Panc1 (cell line): ENCODE measurements at regions not wholly inside any gene's neighbourhood (a gene's known extent, or its start where the extent isn't known, plus 50 kb on each side); places are given as distances from the start of the nearest gene placed in this dataset.

ENCODE experiments used
- ATAC-seq: fragments of 200-7000 bp; cut with Tn5 transposase; 2 replicates; pipeline ENCODE4 v1.9.1; 2020; ENCODE audit warnings: mild to moderate bottlenecking, moderate library complexity
- BruUV-seq: library from RNA; stranded (reverse); fragments of 400-500 nt; replicated peaks from 2 replicates; lab custom pipeline; 2021; lab: Mats Ljungman, UMichigan
- CTCF ChIA-PET: fragments of 300-600 bp; sonication (Branson Sonifier 250); formaldehyde crosslinking; loops from one replicate; lab custom pipeline; 2022; ENCODE audit warnings: antibody characterized with exemption; lab: Charles Lee
- POLR2A ChIA-PET: fragments of 300-600 bp; sonication (Branson Sonifier 250); formaldehyde crosslinking; loops from one replicate; lab custom pipeline; 2022; ENCODE audit warnings: antibody characterized with exemption; lab: Charles Lee
- DNase-seq: peaks from one replicate; pipeline ENCODE4 v3.0.0-alpha.2; 2010; ENCODE audit warnings: low read depth, low spot score
- H3K27ac ChIP-seq: 2 replicates; pipeline ENCODE4 v1.5.1; 2011; ENCODE audit warnings: mild to moderate bottlenecking, low read length, inconsistent platforms
- H3K27me3 ChIP-seq: fragments of 200-500 bp; sonication (Bioruptor generic); 2 replicates; pipeline ENCODE4 v1.6.0; 2014; ENCODE audit warnings: low read length, inconsistent platforms; ENCODE audit not compliant: control insufficient read depth, insufficient read depth
- H3K36me3 ChIP-seq: fragments of 200-500 bp; sonication (Bioruptor generic); 2 replicates; pipeline ENCODE4 v1.5.1; 2014; ENCODE audit warnings: inconsistent platforms, mild to moderate bottlenecking, low read length, moderate library complexity; ENCODE audit not compliant: control insufficient read depth, insufficient read depth
- H3K4me1 ChIP-seq: 2 replicates; pipeline ENCODE4 v1.5.1; 2011; ENCODE audit warnings: inconsistent platforms, mild to moderate bottlenecking, low read length, moderate library complexity; ENCODE audit not compliant: control insufficient read depth, insufficient read depth
- H3K4me3 ChIP-seq, 2 experiments: 2 replicates each; pipeline ENCODE4 v1.5.1; 2011 to 2012; ENCODE audit warnings: low read depth in 2 of 2, low read length in 2 of 2, mild to moderate bottlenecking in 2 of 2, inconsistent platforms in 1 of 2, moderate library complexity in 1 of 2
- H3K9me3 ChIP-seq: fragments of 200-500 bp; sonication (Bioruptor generic); 2 replicates; pipeline ENCODE4 v1.5.1; 2014; ENCODE audit warnings: low read depth, mild to moderate bottlenecking, inconsistent platforms, low read length, moderate library complexity; ENCODE audit not compliant: control insufficient read depth, insufficient read depth
- CTCF ChIP-seq: fragments of 450-650 bp; IDR thresholded peaks from 2 replicates; pipeline ENCODE4 v1.5.1; 2017; ENCODE audit warnings: mild to moderate bottlenecking
- POLR2AphosphoS5 ChIP-seq: IDR thresholded peaks from 2 replicates; pipeline ENCODE4 v1.6.1; 2012; ENCODE audit warnings: mild to moderate bottlenecking, low read depth, low read length, moderate library complexity
- REST ChIP-seq, 2 experiments: IDR thresholded peaks; 2 replicates each; pipeline ENCODE4 v1.6.1; 2011 to 2012; ENCODE audit warnings: low read depth in 2 of 2, control low read depth in 1 of 2, low read length in 1 of 2, mild to moderate bottlenecking in 1 of 2, moderate library complexity in 1 of 2; ENCODE audit not compliant: insufficient read depth in 1 of 2
- SIN3A ChIP-seq: IDR thresholded peaks from 2 replicates; pipeline ENCODE4 v1.6.1; 2012; ENCODE audit warnings: low read depth, mild to moderate bottlenecking, low read length, moderate library complexity, borderline replicate concordance; ENCODE audit not compliant: insufficient read depth
- TCF7L2 ChIP-seq: IDR thresholded peaks from 2 replicates; pipeline ENCODE4 v1.6.1; 2011; ENCODE audit warnings: mild to moderate bottlenecking, low read depth, low read length, inconsistent platforms
- in situ Hi-C: cut with HindIII; loops from 2 replicates; pipeline ENCODE4 v1.10.0; 2016; ENCODE audit warnings: low sequenced_read_pairs, low pct_unique_long_range_greater_than_20kb
- intact Hi-C: fragments of 100-400 bp; cut with micrococcal nuclease; formaldehyde crosslinking; loops from one replicate; pipeline ENCODE4 v1.10.0; 2022; ENCODE audit not compliant: unreplicated experiment

- Histone ChIP-seq H3K9me3 (no peaks in the 10 kb centered on the region), H3K27me3 (no peaks in the 10 kb centered on the region), H3K27ac (no peak overlapping the region), H3K4me1 (no peaks in the 10 kb centered on the region), H3K36me3 (no peaks in the 10 kb centered on the region), H3K4me3 (no peak overlapping the region)
- TF ChIP-seq TCF7L2: no peak
- TF ChIP-seq REST (IDR thresholded peaks at IDR 0.05; ENCODE audit: insufficient read depth in 1 of 2, low read depth in 2 of 2, low read length in 1 of 2): no peak
- no peak for TF ChIP-seq CTCF
- TF ChIP-seq POLR2AphosphoS5: no peak
- TF ChIP-seq SIN3A: no peak
- intact Hi-C loops: no loop called here
- ChIA-PET CTCF (no interaction called here), POLR2A (no interaction called here)
- in situ Hi-C loops: no loop called here
- no peak for ATAC-seq
- no TSS peak for BruUV-seq
- DNase-seq: no peak
These were observed 185.0 kb upstream of the PRICKLE2 start for GRCh38 chr3:64410226-64410625.

GRCh38 chr3:64408770-64409169, 183.5 kb upstream of the PRICKLE2 start:
- no peaks in the 10 kb centered on the region for H3K27me3 ChIP-seq
- H3K4me1 ChIP-seq: no peaks in the 10 kb centered on the region
- H3K4me3 ChIP-seq: no peak overlapping the region
- CTCF ChIA-PET: no interaction called here
- intact Hi-C loops (no loop called here), in situ Hi-C loops (no loop called here)
- no TSS peak for BruUV-seq
- H3K36me3 ChIP-seq: no peaks in the 10 kb centered on the region
- POLR2A ChIA-PET: no interaction called here
- no peak for ATAC-seq
- DNase-seq: no peak
- H3K9me3 ChIP-seq: no peaks in the 10 kb centered on the region
- TF ChIP-seq POLR2AphosphoS5: no peak
- TF ChIP-seq REST (IDR thresholded peaks at IDR 0.05; ENCODE audit: insufficient read depth in 1 of 2, low read depth in 2 of 2, low read length in 1 of 2): no peak
- no peak for TF ChIP-seq CTCF
- no peak for TF ChIP-seq TCF7L2
- TF ChIP-seq SIN3A: no peak
- no peak overlapping the region for H3K27ac ChIP-seq
